ENCODE measurements at regions not wholly inside any gene's neighbourhood (a gene's known extent, or its start where the extent isn't known, plus 50 kb on each side); places are given as distances from the start of the nearest gene placed in this dataset.

DNA sequence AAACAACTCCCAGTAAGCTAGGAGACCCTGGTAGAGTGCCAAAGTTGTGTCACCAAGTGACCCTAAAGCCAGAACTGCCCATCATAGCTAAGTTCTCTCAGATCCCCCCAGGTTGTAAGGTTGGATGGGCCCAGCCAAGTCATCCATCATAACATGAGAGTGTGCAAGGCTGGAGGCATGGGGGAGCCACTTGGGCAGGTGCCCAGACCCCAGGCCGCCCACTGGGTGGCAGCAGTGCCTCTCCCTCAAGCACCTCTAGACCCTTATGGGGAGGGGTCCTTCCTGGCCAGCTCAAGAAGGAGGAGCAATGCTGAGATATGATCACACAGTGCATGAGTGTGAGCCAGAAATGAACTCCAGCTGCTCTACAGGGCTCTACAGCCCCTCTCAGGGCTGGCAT is 154.5 kb downstream of the MYLK4 start:
- H2AFZ ChIP-seq (ENCODE audit: low read length): no peak overlapping the region
- no peaks in the 10 kb centered on the region for H3K79me2 ChIP-seq (ENCODE audit: insufficient read depth, low read length)
- no peak overlapping the region for H3K4me3 ChIP-seq (replicated peaks in 1 of 3; ENCODE audit: insufficient read depth in 1 of 3, low read depth in 2 of 3, low read length in 3 of 3)
- H3K36me3 ChIP-seq (replicated peaks in 1 of 2; ENCODE audit: control insufficient read depth in 1 of 2, insufficient read depth in 2 of 2, low read length in 2 of 2): no peaks in the 10 kb centered on the region
- no peaks in the 10 kb centered on the region for H3K4me1 ChIP-seq (ENCODE audit: insufficient read depth, low read length)
- DNase-seq (ENCODE audit: low spot score) (no peak), ATAC-seq (peak; percentile 76), FAIRE-seq (peak; percentile 36)
- no peak overlapping the region for H3K4me2 ChIP-seq (ENCODE audit: low read depth, low read length)
- POLR2A ChIA-PET: no interaction called here
- in situ Hi-C loops (cut with HindIII; ENCODE audit: extremely low pct_ligation_motif_present, low pct_unique_long_range_greater_than_20kb) (no loop called here), intact Hi-C loops (cut with micrococcal nuclease; ENCODE audit: unreplicated experiment) (no loop called here)
- TF ChIP-seq ZBTB7A (CRISPR knock-in tag; IDR thresholded peaks at IDR 0.05): 0 out of 2 replicates have a peak, but pooled peaks have one; percentile 38
- TF ChIP-seq RAD21 (CRISPR knock-in tag; IDR thresholded peaks at IDR 0.05): peak; percentile 37; the same call in 1 of the 2 replicates
- TF ChIP-seq ZNF451 (CRISPR knock-in tag; IDR thresholded peaks at IDR 0.05): no peak
- TF ChIP-seq, protein P1, sequence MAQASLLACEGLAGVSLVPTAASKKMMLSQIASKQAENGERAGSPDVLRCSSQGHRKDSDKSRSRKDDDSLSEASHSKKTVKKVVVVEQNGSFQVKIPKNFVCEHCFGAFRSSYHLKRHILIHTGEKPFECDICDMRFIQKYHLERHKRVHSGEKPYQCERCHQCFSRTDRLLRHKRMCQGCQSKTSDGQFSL (CRISPR knock-in tag; IDR thresholded peaks at IDR 0.05): peak; percentile 72; the same call in 1 of the 2 replicates
- TF ChIP-seq CTCF (CRISPR knock-in tag; IDR thresholded peaks at IDR 0.05): peak; percentile 68
- no peak for TF ChIP-seq ZNF605 (CRISPR knock-in tag; IDR thresholded peaks at IDR 0.05)
- TF ChIP-seq ZNF329 (CRISPR knock-in tag; IDR thresholded peaks at IDR 0.05; ENCODE audit: low read depth): no peak
- TF ChIP-seq U2AF2 (IDR thresholded peaks at IDR 0.05; ENCODE audit: low read depth, low read length): no peak
- TF ChIP-seq, protein P2, sequence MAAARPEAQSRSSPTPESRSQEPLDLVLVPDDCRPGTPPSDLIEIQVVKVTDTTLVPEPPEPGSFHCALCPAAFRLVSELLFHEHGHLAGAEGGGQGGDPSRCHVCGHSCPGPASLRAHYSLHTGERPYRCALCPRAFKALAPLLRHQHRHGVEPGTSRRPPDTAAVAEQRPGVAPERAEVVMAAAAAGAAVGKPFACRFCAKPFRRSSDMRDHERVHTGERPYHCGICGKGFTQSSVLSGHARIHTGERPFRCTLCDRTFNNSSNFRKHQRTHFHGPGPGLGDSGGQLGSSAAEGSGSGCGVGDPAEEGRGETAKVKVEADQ (CRISPR knock-in tag; IDR thresholded peaks at IDR 0.05; ENCODE audit: borderline replicate concordance): no peak
- no peak for TF ChIP-seq ZNF232 (CRISPR knock-in tag; IDR thresholded peaks at IDR 0.05; ENCODE audit: borderline replicate concordance)
- peak; percentile 36 for TF ChIP-seq SMC3 (IDR thresholded peaks at IDR 0.05; ENCODE audit: low read length)
- peak; percentile 67 for TF ChIP-seq STAG1 (CRISPR knock-in tag; IDR thresholded peaks at IDR 0.05)
- TF ChIP-seq MED13 (CRISPR knock-in tag; IDR thresholded peaks at IDR 0.05): no peak
- peak; percentile 20; the same call in 1 of the 2 replicates for TF ChIP-seq ZNF687 (CRISPR knock-in tag; IDR thresholded peaks at IDR 0.05)
- TF ChIP-seq ARHGAP35 (CRISPR knock-in tag; IDR thresholded peaks at IDR 0.05; ENCODE audit: borderline replicate concordance): no peak
- no peak for TF ChIP-seq ZFP1 (CRISPR knock-in tag; IDR thresholded peaks at IDR 0.05)
- no TSS peak for BruUV-seq (replicated peaks)
- H3K9ac ChIP-seq (ENCODE audit: insufficient read depth, low read depth, low read length): no peak overlapping the region
- no peak overlapping the region for H3K27ac ChIP-seq (ENCODE audit: extremely low read length, insufficient read depth, low read length)
- 0% methylated on average over 1 of the region's 1 CpG for WGBS (ENCODE audit: low lambda C conversion rate)
- H3K27me3 ChIP-seq (ENCODE audit: control insufficient read depth in 1 of 2, insufficient read depth in 2 of 2, low read length in 2 of 2): no peaks in the 10 kb centered on the region; a peak in 1 of 5 replicates
- no peaks in the 10 kb centered on the region for H4K20me1 ChIP-seq (ENCODE audit: insufficient read depth, low read length)
- no peaks in the 10 kb centered on the region for H3K9me3 ChIP-seq (ENCODE audit: low read length)
- CTCF ChIA-PET (ENCODE audit: low intra/inter-chr PET ratio, low total read pairs): interaction anchor here (1.1 to 1.5 kb wide), 2 partner anchors 38 to 99 kb away, joined by 3 to 8 read pairs; no protein-coding TSS in a partner anchor
